ENCODE measurements at regions not wholly inside any gene's neighbourhood (a gene's known extent, or its start where the extent isn't known, plus 50 kb on each side); places are given as distances from the start of the nearest gene placed in this dataset.

GRCh38 chr11:116637766-116638165, 135.0 kb downstream of the BUD13 start:
- TF ChIP-seq CTCF (IDR thresholded peaks at IDR 0.05; ENCODE audit: low read depth, low read length, poor library complexity, severe bottlenecking) (no peak), EZH2phosphoT487 (IDR thresholded peaks at IDR 0.05; ENCODE audit: borderline replicate concordance, low read length) (no peak)

Data from DOHH2 (cell line).